ENCODE measurements at regions not wholly inside any gene's neighbourhood (a gene's known extent, or its start where the extent isn't known, plus 50 kb on each side); places are given as distances from the start of the nearest gene placed in this dataset.
A peak's percentile ranks its signal among the peaks of the same experiment; 100 is the strongest.

- no peak for DNase-seq
Observed at GRCh38 chr11:109109150-109109549, 312.8 kb upstream of the C11orf87 start.

- no peak for DNase-seq
Observed at GRCh38 chr11:109109571-109110315, 312.2 kb upstream of the C11orf87 start.

GRCh38 chr11:109112261-109112660 is 309.7 kb upstream of the C11orf87 start:
- DNase-seq = no peak

GRCh38 chr11:109112821-109113280 is 309.1 kb upstream of the C11orf87 start:
- no peak for DNase-seq

GRCh38 chr11:109120341-109120740 is 301.6 kb upstream of the C11orf87 start:
- no peak for DNase-seq

GRCh38 chr11:109121173-109121932 is 300.6 kb upstream of the C11orf87 start:
- no peak for DNase-seq

- no peak for DNase-seq
Observed at GRCh38 chr11:109123816-109124787, 297.9 kb upstream of the C11orf87 start.

- no peak for DNase-seq
Observed at GRCh38 chr11:109130910-109131309, 291.1 kb upstream of the C11orf87 start.

- peak; percentile 3 for DNase-seq
Observed at GRCh38 chr11:109132539-109132938, 289.5 kb upstream of the C11orf87 start.

GRCh38 chr11:109133159-109133558 is 288.8 kb upstream of the C11orf87 start:
- DNase-seq = no peak

GRCh38 chr11:109135627-109136026 is 286.4 kb upstream of the C11orf87 start:
- no peak for DNase-seq

- DNase-seq = no peak
Observed at GRCh38 chr11:109138196-109138595, 283.8 kb upstream of the C11orf87 start.

GRCh38 chr11:109140426-109140825 is 281.6 kb upstream of the C11orf87 start:
- DNase-seq = no peak

- no peak for DNase-seq
Observed at GRCh38 chr11:109140857-109141515, 281.0 kb upstream of the C11orf87 start.

GRCh38 chr11:109145287-109145686 is 276.7 kb upstream of the C11orf87 start:
- DNase-seq = no peak

GRCh38 chr11:109147726-109148125 is 274.3 kb upstream of the C11orf87 start:
- no peak for DNase-seq

GRCh38 chr11:109148669-109149068 is 273.3 kb upstream of the C11orf87 start:
- no peak for DNase-seq

GRCh38 chr11:109150581-109150980 is 271.4 kb upstream of the C11orf87 start:
- DNase-seq = no peak

- no peak for DNase-seq
Observed at GRCh38 chr11:109153836-109154235, 268.2 kb upstream of the C11orf87 start.

GRCh38 chr11:109155291-109155690 is 266.7 kb upstream of the C11orf87 start:
- DNase-seq = no peak

GRCh38 chr11:109165035-109165434 is 257.0 kb upstream of the C11orf87 start:
- no peak for DNase-seq

GRCh38 chr11:109166441-109166840 is 255.5 kb upstream of the C11orf87 start:
- DNase-seq = no peak

Measured in hematopoietic multipotent progenitor cell treated with erythropoietin and hydrocortisone succinate and interleukin-3 and kit ligand, for 6 days (in vitro differentiated cells).